Fibroblast of mammary gland (primary cell): ENCODE measurements at regions not wholly inside any gene's neighbourhood (a gene's known extent, or its start where the extent isn't known, plus 50 kb on each side); places are given as distances from the start of the nearest gene placed in this dataset.

Experiments
- DNase-seq: peaks from one replicate; pipeline ENCODE4 v3.0.0-alpha.2; 2010; ENCODE audit warnings: low read depth
- H3K4me3 ChIP-seq: 2 replicates; pipeline ENCODE4 v1.5.1; 2011; ENCODE audit warnings: low read depth, mild to moderate bottlenecking, low read length, moderate library complexity; ENCODE audit not compliant: control insufficient read depth
- CTCF ChIP-seq: conservative IDR thresholded peaks from 2 replicates; pipeline ENCODE4 v1.5.1; 2011; ENCODE audit warnings: low read depth, low read length, inconsistent platforms; ENCODE audit not compliant: control insufficient read depth, insufficient read depth

GRCh38 chr5:5933651-5934050 is 444.7 kb downstream of the MED10 start:
- no peak for DNase-seq
- H3K4me3 ChIP-seq: no peak overlapping the region
- no peak for TF ChIP-seq CTCF

GRCh38 chr5:5932824-5933223 is 445.5 kb downstream of the MED10 start:
- no peak for DNase-seq
- H3K4me3 ChIP-seq: no peak overlapping the region
- no peak for TF ChIP-seq CTCF

DNA sequence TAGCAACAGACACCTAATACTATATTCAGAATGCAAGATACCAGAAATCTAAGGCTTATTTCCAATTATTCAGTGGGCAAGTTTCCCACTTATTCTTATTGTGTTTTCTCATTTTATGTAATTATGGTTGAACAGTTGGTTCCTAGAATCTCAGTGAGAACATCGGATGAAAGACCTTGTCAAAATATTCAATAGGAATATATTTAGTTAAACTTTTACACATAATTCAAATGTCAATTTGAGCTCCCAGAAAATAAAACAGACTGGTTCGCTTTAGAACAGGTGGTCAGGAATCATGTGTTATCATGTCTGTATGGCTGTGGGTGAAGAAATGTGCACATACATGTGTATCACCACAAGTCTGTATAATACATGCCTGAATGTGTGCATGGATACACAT is 447.8 kb downstream of the MED10 start:
- no peak overlapping the region for H3K4me3 ChIP-seq
- DNase-seq: no peak
- no peak for TF ChIP-seq CTCF

- no peak for TF ChIP-seq CTCF
- DNase-seq: no peak
- no peak overlapping the region for H3K4me3 ChIP-seq
Observed at GRCh38 chr5:5929291-5930020, 448.9 kb downstream of the MED10 start.

DNA sequence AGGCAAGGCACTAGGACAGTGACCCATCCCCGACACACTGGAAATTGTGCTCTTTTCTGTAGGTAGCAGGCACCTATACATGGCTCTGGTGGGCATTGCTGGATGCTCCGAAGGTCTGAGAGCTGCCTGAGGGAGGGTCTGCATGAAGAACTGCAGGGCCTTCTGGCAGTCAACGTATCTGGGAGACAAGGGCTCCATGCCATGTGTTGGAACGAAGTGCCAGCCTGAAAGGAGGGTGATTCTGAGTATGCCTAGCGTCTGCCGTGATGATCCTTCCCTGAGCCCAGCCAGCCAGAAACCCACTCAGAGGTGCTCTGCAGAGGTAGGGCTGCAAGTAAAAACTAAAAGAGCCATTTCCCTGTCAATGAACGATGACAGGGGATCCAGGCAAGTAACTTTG is 453.2 kb downstream of the MED10 start:
- H3K4me3 ChIP-seq: no peak overlapping the region
- no peak for TF ChIP-seq CTCF
- DNase-seq: no peak

DNA sequence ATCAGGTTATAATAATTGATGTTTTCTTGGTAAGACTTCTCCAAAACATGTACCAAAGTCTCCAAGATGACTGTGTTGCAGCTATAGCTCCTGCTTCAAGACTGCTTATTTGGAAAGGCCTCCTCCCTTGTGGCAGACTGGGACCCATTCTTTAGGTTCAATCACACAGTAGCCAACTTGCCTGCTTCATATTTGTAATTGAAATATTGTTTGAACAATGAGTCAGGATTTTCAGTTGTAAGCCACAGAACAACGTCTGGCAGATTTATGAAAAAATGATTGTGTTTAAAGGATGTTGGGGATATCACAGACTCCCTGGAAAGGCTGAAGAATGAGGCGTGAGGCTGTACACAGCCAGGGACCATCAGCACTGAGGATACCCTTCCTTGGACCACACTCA is 458.9 kb downstream of the MED10 start:
- TF ChIP-seq CTCF: no peak
- no peak for DNase-seq
- H3K4me3 ChIP-seq: no peak overlapping the region

DNA sequence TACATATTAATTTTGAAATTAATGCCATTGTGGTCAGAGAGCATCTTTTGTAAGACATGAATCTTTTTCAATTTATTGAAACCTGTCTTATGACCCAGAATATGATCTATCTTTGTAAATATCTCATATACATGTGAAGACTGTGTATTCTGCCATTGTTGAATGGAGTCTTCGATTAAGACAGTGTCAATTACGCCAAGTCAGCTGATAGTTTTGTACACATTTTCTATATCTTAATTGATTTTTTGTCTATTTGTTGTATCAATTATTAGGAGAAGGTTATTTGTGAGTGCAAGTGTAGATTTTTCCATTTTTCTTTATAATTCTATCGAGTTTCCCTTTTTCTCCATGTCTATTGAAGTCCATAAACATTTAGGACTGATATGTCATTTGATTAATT is 471.6 kb downstream of the MED10 start:
- no peak for DNase-seq
- no peak for TF ChIP-seq CTCF
- H3K4me3 ChIP-seq: no peak overlapping the region
